ENCODE measurements at regions not wholly inside any gene's neighbourhood (a gene's known extent, or its start where the extent isn't known, plus 50 kb on each side); places are given as distances from the start of the nearest gene placed in this dataset.

DNA sequence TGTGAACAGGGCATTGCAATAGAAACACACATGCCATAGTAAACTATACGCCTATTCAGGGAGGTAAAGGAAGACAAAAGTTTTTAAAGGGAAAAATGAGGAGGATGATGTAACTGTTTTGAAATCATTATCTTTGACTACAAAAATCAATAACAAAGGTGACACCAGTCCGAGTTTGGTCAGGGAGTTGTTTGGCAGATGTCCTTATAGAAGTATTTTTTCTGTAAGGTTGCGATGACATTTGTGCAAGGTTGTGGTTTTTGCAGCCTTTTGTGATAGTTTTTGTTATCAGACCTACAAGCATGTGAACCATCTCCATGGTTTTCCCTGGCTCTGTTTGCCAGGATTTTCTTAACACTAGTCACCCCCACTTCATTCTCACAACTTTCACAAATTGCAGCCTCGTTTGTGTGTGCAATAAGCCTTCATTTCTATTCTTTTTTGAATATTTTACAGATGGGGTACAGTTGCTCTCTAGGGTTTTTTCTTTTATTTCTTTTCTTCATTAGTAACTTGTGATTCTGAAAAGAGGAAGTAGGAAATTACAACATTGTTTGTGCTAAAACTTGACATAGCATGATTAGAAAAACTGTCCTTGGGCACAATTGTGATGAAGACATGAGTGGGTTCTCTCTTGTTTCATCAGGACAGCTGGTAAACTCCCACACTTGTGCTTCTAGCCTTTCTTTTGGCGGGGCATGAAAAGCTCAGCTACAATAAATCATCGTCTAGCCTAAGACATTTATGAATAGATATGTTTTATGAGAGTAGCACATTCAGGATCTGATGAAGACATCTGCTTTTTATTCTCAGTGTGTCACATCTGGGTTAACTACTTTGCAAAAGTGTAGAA is 60.2 kb upstream of the PNPLA4 start:
- TF ChIP-seq GATA3 (IDR thresholded peaks at IDR 0.05; ENCODE audit: low read depth, low read length): no peak
- TF ChIP-seq GATA2 (IDR thresholded peaks at IDR 0.05; ENCODE audit: low read depth, low read length): no peak

DNA sequence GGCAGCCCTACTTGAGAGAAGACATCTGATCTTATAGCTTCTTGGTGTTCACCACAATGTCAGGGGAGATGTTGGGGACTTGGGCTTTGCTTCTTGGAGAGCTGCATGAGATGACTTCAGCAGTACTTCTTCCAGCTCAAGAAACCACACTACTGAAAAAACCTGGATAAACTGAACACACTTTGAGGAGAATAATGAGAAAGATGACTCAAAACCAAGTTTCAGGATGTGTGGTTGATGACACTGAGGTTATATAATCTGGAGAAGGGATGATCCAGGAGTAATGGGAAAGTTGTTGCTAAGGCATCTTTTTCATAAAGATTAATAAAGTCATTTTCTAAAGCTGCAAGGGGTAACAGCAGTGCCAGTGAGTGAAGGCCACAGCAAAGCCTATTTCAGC is 58.4 kb upstream of the PNPLA4 start:
- TF ChIP-seq GATA2 (IDR thresholded peaks at IDR 0.05; ENCODE audit: low read depth, low read length): no peak
- no peak for TF ChIP-seq GATA3 (IDR thresholded peaks at IDR 0.05; ENCODE audit: low read depth, low read length)

- TF ChIP-seq GATA3 (IDR thresholded peaks at IDR 0.05; ENCODE audit: low read depth, low read length) (no peak), GATA2 (IDR thresholded peaks at IDR 0.05; ENCODE audit: low read depth, low read length) (no peak)
These were observed 56.4 kb upstream of the PNPLA4 start for GRCh38 chrX:7983581-7983980.
